Heart left ventricle (tissue), 13 donors: ENCODE measurements at regions not wholly inside any gene's neighbourhood (a gene's known extent, or its start where the extent isn't known, plus 50 kb on each side); places are given as distances from the start of the nearest gene placed in this dataset.

Experiments
- POLR2A ChIP-seq, 2 donors: fragments of 450-650 bp; IDR thresholded peaks; one replicate each; pipeline ENCODE4 v1.6.1; 2017; ENCODE audit warnings: antibody characterized with exemption in 2 of 2, mild to moderate bottlenecking in 2 of 2, moderate library complexity in 2 of 2
- TF ChIP-seq, protein P1 (sequence below), 12 donors: fragments of 200-600 bp; sonication (generic) in 4 of 12; IDR thresholded peaks; one replicate each; pipeline versions ENCODE4 v1.5.0 to v1.8.0; 2018 to 2022; ENCODE audit warnings: antibody characterized with exemption in 12 of 12, mild to moderate bottlenecking in 5 of 12
- donor health status: ischemic (EF 13 %, LVEDD 7.1; RV severe dilation, severe dysfunction).
- donor health status: DM: no; HTN: yes; CAD: no.
- donor health status: DM: no; HTN: no; CAD: no.
- donor health status: ischemic (EF 25% LVEDD 6.9; RV normal size, moderate dysfunction).
- donor health status: ischemic (EF 25% LVEDD 5.7; RV mildly dilated, moderate dysfunction).
- donor health status: ischemic (EF 35%, LVEDD 5.7; RV mildly dilated, moderate dysfunction).
- donor health status: nonischemic (EF 11% LVEDD 7.7; RV severe dilation, severe dysfunction).
- donor health status: DM: yes; HTN: yes; CAD: no.
- donor health status: PGD.
- donor health status: ischemic (EF 29% LVEDD 5.4; RV normal size, mild dysfunction).
- donor health status: nonischemic (EF 23%, LVEDD 6.1; RV moderate dilation, normal function).

DNA sequence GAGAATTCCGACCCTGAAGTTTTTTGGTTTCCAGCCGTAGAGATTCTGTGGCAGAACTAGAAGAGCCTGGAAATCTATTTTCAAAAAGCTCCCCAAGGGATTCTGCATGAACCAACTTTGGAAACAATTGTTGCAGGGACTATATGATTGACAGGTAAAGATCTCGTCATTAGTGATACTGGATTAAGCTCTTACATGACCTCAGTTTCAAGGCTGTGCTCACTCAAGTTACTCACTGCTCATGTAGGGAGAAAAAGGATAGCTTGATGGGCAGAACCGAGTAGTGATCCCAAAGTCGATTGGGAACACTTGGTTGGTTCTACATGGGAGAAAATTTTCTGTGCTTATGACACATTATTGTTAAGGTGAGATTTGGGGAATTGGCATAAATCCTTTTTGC lies 142.3 kb upstream of the RASGRP1 start:
- TF ChIP-seq, protein P1, sequence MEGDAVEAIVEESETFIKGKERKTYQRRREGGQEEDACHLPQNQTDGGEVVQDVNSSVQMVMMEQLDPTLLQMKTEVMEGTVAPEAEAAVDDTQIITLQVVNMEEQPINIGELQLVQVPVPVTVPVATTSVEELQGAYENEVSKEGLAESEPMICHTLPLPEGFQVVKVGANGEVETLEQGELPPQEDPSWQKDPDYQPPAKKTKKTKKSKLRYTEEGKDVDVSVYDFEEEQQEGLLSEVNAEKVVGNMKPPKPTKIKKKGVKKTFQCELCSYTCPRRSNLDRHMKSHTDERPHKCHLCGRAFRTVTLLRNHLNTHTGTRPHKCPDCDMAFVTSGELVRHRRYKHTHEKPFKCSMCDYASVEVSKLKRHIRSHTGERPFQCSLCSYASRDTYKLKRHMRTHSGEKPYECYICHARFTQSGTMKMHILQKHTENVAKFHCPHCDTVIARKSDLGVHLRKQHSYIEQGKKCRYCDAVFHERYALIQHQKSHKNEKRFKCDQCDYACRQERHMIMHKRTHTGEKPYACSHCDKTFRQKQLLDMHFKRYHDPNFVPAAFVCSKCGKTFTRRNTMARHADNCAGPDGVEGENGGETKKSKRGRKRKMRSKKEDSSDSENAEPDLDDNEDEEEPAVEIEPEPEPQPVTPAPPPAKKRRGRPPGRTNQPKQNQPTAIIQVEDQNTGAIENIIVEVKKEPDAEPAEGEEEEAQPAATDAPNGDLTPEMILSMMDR (IDR thresholded peaks at IDR 0.05) = no peak
- TF ChIP-seq POLR2A (IDR thresholded peaks at IDR 0.05) = no peak
